ENCODE measurements at regions not wholly inside any gene's neighbourhood (a gene's known extent, or its start where the extent isn't known, plus 50 kb on each side); places are given as distances from the start of the nearest gene placed in this dataset.
"Not testable (repeated sequence)": the region's sequence is repeated elsewhere in the genome, so short reads cannot be mapped to it uniquely, and the experiment has no call there.

DNA sequence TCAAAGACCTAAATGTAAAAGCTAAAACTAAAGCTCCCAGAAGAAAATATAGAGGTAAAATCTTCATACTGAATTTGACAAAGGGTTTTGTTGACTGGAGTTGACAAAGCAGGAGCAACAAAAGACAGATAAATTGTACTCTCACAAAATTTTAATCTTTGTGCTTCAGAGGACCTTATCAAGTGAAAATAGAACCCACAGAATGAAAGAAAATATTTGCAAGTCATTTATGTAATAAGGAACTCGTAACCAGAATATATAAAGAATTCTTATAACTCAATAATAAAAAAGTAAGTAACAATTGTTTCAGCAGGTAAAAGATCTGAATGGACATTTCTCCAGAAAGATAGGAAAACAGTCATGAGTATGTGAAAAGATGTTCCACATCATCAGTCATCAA lies 62.0 kb upstream of the SRRM3 start:
- no peaks in the 10 kb centered on the region for H3K9me3 Mint-ChIP-seq (ENCODE audit: low read depth)
- no peaks in the 10 kb centered on the region for H3K36me3 Mint-ChIP-seq
- H3K4me3 Mint-ChIP-seq = no peak overlapping the region
- H3K27me3 Mint-ChIP-seq = no peaks in the 10 kb centered on the region
- H3K27ac Mint-ChIP-seq = no peak overlapping the region
- peaks cover 14% of the 10 kb centered on the region for H3K4me1 Mint-ChIP-seq (ENCODE audit: low read depth)

DNA sequence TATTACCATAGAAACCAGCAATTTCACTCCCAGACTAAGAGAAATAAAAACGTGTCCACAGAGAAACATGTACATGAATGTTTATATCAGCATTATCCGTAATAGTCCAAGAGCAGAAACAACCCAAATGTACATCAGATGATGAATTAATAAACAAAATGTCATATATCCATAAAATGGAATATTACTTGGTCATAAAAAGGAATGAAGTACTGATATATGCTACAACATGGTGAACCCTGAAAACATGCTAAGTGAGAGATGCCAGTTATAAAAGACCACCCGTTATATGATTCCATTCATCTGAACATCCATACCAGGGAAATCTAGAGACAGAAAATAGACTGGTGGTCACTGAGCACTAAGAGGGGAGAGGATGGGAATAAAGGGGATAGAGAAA lies 61.4 kb upstream of the SRRM3 start:
- not testable (repeated sequence) for H3K27ac Mint-ChIP-seq; H3K4me3 Mint-ChIP-seq; H3K36me3 Mint-ChIP-seq; H3K27me3 Mint-ChIP-seq; H3K9me3 Mint-ChIP-seq (ENCODE audit: low read depth)
- peaks cover 14% of the 10 kb centered on the region for H3K4me1 Mint-ChIP-seq (ENCODE audit: low read depth)

DNA sequence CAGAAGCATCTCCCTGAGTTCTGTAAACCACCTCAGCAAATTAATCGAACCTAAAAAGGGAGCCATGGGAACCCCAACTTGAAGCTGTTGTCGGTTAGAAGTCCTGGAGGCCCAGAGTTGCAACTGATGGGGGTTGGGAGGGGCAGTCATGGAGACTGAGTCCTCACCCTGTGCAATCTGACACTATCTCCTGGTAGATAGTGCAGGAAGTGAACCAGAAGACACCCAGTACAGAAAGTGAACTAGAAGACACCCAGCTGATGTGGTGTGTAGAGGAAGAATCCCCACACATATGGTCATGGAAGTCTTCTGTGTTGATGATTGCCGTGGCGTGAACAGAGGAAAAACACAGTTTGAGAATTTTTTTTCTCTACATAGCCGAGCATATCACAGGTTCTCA lies 58.8 kb upstream of the SRRM3 start:
- H3K36me3 Mint-ChIP-seq = no peaks in the 10 kb centered on the region
- peaks cover 13% of the 10 kb centered on the region for H3K4me1 Mint-ChIP-seq (ENCODE audit: low read depth)
- no peaks in the 10 kb centered on the region for H3K9me3 Mint-ChIP-seq (ENCODE audit: low read depth)
- H3K27ac Mint-ChIP-seq = peak overlapping the region; percentile 72
- no peaks in the 10 kb centered on the region for H3K27me3 Mint-ChIP-seq
- H3K4me3 Mint-ChIP-seq = peak overlapping the region; percentile 10

DNA sequence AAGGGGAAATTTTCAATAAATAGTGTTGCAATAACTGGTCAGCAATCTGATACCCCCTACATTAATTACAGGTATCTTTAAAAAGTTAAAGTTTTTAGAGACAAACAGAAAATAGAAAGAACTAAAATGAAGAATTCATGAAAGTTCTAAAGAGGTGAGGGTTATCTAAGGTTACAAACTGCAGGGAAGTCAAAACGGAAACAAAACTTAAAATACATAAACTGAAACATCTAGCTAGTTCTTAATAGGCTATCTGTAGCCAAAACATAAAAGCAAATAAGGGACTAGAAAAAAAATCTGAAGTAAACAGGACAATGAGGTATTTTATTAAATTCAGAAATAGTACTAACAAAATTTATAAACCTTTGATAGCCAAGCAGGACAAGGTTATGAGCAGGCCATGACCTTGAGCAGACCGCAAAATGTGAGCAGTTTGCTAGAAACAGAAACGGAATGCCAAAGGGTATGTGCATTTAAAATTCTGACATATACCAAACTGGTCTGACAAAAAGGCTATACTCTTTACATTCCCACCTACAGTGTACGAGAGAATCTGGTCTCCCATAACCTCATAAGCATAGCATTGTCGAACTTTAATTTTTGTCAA lies 56.9 kb upstream of the SRRM3 start:
- H3K27ac Mint-ChIP-seq; H3K4me3 Mint-ChIP-seq; H3K9me3 Mint-ChIP-seq (ENCODE audit: low read depth); H3K27me3 Mint-ChIP-seq; H3K36me3 Mint-ChIP-seq: not testable (repeated sequence)
- H3K4me1 Mint-ChIP-seq (ENCODE audit: low read depth) = peaks cover 13% of the 10 kb centered on the region

DNA sequence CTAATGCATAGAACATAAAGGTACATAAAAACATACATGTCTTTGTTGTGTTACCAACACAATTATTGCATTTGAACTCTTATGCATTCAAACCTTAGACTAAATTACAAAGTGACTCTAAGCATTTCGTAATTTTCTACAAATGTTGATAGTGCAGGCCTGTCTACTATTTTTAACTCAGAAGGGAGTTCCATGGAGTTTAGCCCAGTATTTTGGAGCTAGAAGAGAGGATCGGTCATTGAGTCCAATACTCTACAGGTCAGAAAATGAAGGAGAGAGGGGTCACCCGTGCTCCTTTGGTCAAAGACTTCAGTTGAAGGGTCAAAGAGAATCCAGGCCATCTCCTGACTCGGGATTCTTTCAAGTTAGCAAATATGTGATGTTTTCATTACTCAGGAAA lies 55.3 kb upstream of the SRRM3 start:
- no peak overlapping the region for H3K4me3 Mint-ChIP-seq
- H3K4me1 Mint-ChIP-seq (ENCODE audit: low read depth) = peaks cover 16% of the 10 kb centered on the region
- no peaks in the 10 kb centered on the region for H3K9me3 Mint-ChIP-seq (ENCODE audit: low read depth)
- H3K27ac Mint-ChIP-seq = no peak overlapping the region
- H3K27me3 Mint-ChIP-seq = no peaks in the 10 kb centered on the region
- no peaks in the 10 kb centered on the region for H3K36me3 Mint-ChIP-seq

DNA sequence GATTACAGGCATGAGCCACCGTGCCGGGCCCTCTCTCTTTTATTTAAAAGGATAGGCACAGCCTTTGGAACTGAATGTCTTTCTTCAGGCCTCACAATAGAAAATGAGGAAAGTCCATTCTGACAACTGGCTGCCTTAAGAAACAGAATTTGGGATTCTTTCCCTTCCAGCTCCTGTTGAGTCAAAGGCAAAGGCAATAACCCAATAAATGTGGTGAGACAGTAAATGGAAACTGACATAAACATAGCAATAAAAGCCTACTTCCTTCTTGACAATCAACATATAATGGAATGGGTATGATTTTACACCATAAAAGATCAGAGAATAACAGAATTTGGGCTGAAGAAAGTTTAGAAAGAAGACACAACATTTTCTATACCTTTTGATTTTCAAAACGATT lies 52.7 kb upstream of the SRRM3 start:
- not testable (repeated sequence) for H3K4me3 Mint-ChIP-seq; H3K9me3 Mint-ChIP-seq (ENCODE audit: low read depth); H3K27ac Mint-ChIP-seq; H3K27me3 Mint-ChIP-seq; H3K36me3 Mint-ChIP-seq
- H3K4me1 Mint-ChIP-seq (ENCODE audit: low read depth) = peaks cover 22% of the 10 kb centered on the region

DNA sequence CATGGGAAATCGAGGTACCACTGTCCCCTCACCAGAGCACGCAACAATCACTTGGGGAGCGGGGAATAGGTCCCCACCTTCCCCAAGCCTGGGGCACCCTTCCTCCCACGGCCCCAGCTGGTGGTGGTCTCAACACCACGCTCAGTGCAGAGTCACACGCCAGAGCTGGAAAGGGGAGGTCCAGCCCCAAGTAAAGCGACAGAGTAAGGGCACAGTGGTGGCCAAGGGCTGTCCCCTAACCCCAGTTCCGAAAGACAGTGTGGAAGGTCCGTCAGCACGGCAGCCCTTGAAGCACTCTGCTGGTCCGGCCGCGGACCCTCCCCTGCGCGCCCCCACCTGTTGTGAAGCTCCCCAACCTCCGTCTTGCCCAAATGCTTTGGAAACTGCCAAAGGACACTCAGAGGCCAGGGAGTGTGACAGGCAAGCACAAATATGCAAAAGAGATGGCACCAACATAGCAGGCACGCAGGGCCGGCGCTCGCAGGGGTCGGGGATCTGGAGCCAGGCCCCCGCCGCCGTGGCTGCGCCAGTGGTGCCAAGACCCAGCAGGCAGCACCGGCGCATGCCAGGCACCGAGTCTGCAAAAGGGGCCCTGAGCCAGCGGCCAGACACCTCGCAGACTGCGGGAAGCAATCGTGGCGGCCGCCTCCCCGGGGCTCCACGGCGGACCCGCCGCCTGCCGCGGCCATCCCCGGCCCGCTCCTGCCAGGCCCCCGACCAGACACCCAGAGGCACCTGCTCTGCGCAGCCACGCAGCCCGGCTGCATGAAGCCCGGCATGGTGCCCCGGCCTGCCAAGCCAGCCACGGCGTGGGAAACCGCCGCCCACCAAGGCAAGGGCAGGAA lies 51.6 kb upstream of the SRRM3 start:
- Mint-ChIP-seq H3K9me3 (ENCODE audit: low read depth) (no peaks in the 10 kb centered on the region), H3K27me3 (no peaks in the 10 kb centered on the region), H3K4me1 (ENCODE audit: low read depth) (peaks cover 28% of the 10 kb centered on the region), H3K4me3 (no peak overlapping the region), H3K36me3 (no peaks in the 10 kb centered on the region), H3K27ac (no peak overlapping the region)

All from activated naive CD8-positive, alpha-beta T cell (primary cell).